ENCODE measurements at regions not wholly inside any gene's neighbourhood (a gene's known extent, or its start where the extent isn't known, plus 50 kb on each side); places are given as distances from the start of the nearest gene placed in this dataset.

- no peak for DNase-seq (ENCODE audit: low read depth)
- H3K4me3 ChIP-seq (ENCODE audit: low read depth, low read length) = no peak overlapping the region
- no peak for TF ChIP-seq CTCF (IDR thresholded peaks at IDR 0.05; ENCODE audit: insufficient read depth, low read depth, low read length, missing control alignments)
Observed at GRCh38 chr6:80541886-80542285, 435.4 kb downstream of the BCKDHB start.

GRCh38 chr6:80541181-80541580 lies 434.7 kb downstream of the BCKDHB start:
- H3K4me3 ChIP-seq (ENCODE audit: low read depth, low read length) = no peak overlapping the region
- TF ChIP-seq CTCF (IDR thresholded peaks at IDR 0.05; ENCODE audit: insufficient read depth, low read depth, low read length, missing control alignments) = no peak
- DNase-seq (ENCODE audit: low read depth) = no peak

- no peak for TF ChIP-seq CTCF (IDR thresholded peaks at IDR 0.05; ENCODE audit: insufficient read depth, low read depth, low read length, missing control alignments)
- no peak for DNase-seq (ENCODE audit: low read depth)
- H3K4me3 ChIP-seq (ENCODE audit: low read depth, low read length) = no peak overlapping the region
Observed at GRCh38 chr6:80540700-80541099, 434.2 kb downstream of the BCKDHB start.

GRCh38 chr6:80537118-80537972 lies 430.9 kb downstream of the BCKDHB start:
- TF ChIP-seq CTCF (IDR thresholded peaks at IDR 0.05; ENCODE audit: insufficient read depth, low read depth, low read length, missing control alignments) = no peak
- H3K4me3 ChIP-seq (ENCODE audit: low read depth, low read length) = no peak overlapping the region
- DNase-seq (ENCODE audit: low read depth) = no peak

- no peak for DNase-seq (ENCODE audit: low read depth)
- TF ChIP-seq CTCF (IDR thresholded peaks at IDR 0.05; ENCODE audit: insufficient read depth, low read depth, low read length, missing control alignments) = no peak
- no peak overlapping the region for H3K4me3 ChIP-seq (ENCODE audit: low read depth, low read length)
Observed at GRCh38 chr6:80535914-80536565, 429.6 kb downstream of the BCKDHB start.

GRCh38 chr6:80531681-80532619 lies 425.5 kb downstream of the BCKDHB start:
- H3K4me3 ChIP-seq (ENCODE audit: low read depth, low read length) = no peak overlapping the region
- no peak for DNase-seq (ENCODE audit: low read depth)
- TF ChIP-seq CTCF (IDR thresholded peaks at IDR 0.05; ENCODE audit: insufficient read depth, low read depth, low read length, missing control alignments) = no peak
